DMS 273 treated with DMSO at 0.1 percent for 48 hours (cell line): ENCODE measurements at regions not wholly inside any gene's neighbourhood (a gene's known extent, or its start where the extent isn't known, plus 50 kb on each side); places are given as distances from the start of the nearest gene placed in this dataset.

Source experiments
- DNase-seq: peaks from one replicate; lab custom pipeline; 2025; lab: John Stamatoyannopoulos, UW

- DNase-seq = no peak
These were observed 399.3 kb downstream of the HTR7 start for GRCh38 chr10:90458571-90458970.

GRCh38 chr10:90461437-90462155 is 396.2 kb downstream of the HTR7 start:
- DNase-seq = no peak

GRCh38 chr10:90462749-90463470 is 394.9 kb downstream of the HTR7 start:
- no peak for DNase-seq

GRCh38 chr10:90464329-90464728 is 393.5 kb downstream of the HTR7 start:
- no peak for DNase-seq

- DNase-seq = no peak
These were observed 386.9 kb downstream of the HTR7 start for GRCh38 chr10:90470966-90471365.

- DNase-seq = no peak
These were observed 377.4 kb downstream of the HTR7 start for GRCh38 chr10:90480466-90480865.

GRCh38 chr10:90481326-90481923 is 376.4 kb downstream of the HTR7 start:
- no peak for DNase-seq

- DNase-seq = no peak
These were observed 373.3 kb downstream of the HTR7 start for GRCh38 chr10:90484518-90484917.

GRCh38 chr10:90494183-90494582 is 363.7 kb downstream of the HTR7 start:
- no peak for DNase-seq

- no peak for DNase-seq
These were observed 353.7 kb downstream of the HTR7 start for GRCh38 chr10:90504172-90504571.

GRCh38 chr10:90526721-90527120 is 331.1 kb downstream of the HTR7 start:
- no peak for DNase-seq

GRCh38 chr10:90530521-90530920 is 327.3 kb downstream of the HTR7 start:
- DNase-seq = no peak

GRCh38 chr10:90557385-90557784 is 300.5 kb downstream of the HTR7 start:
- no peak for DNase-seq

GRCh38 chr10:90560331-90560730 is 297.5 kb downstream of the HTR7 start:
- no peak for DNase-seq

GRCh38 chr10:90561666-90562065 is 296.2 kb downstream of the HTR7 start:
- no peak for DNase-seq

GRCh38 chr10:90571481-90572258 is 286.2 kb downstream of the HTR7 start:
- no peak for DNase-seq

GRCh38 chr10:90575125-90575524 is 282.7 kb downstream of the HTR7 start:
- DNase-seq = no peak

GRCh38 chr10:90577569-90577968 is 280.3 kb downstream of the HTR7 start:
- DNase-seq = no peak

GRCh38 chr10:90579602-90580242 is 278.1 kb downstream of the HTR7 start:
- no peak for DNase-seq

GRCh38 chr10:90583416-90583815 is 274.4 kb downstream of the HTR7 start:
- DNase-seq = no peak

- no peak for DNase-seq
These were observed 270.8 kb downstream of the HTR7 start for GRCh38 chr10:90587081-90587491.

- no peak for DNase-seq
These were observed 270.3 kb downstream of the HTR7 start for GRCh38 chr10:90587561-90587960.
